Adrenal gland (tissue), 5 donors: ENCODE measurements at regions not wholly inside any gene's neighbourhood (a gene's known extent, or its start where the extent isn't known, plus 50 kb on each side); places are given as distances from the start of the nearest gene placed in this dataset.

ENCODE experiments used
- CTCF ChIP-seq, 6 experiments: fragments of 450-650 bp in 4 of 6; fragments of 200-600 bp in 2 of 6; sonication (generic) in 1 of 6; IDR thresholded peaks; 1 replicate in 5 of 6; 2 replicates in 1 of 6; pipeline versions ENCODE4 v1.5.1 to v1.8.0; 2016 to 2021; ENCODE audit warnings: antibody characterized with exemption in 6 of 6, mild to moderate bottlenecking in 2 of 6, moderate library complexity in 1 of 6
- POLR2A ChIP-seq, 2 donors: fragments of 450-650 bp; IDR thresholded peaks; one replicate each; pipeline ENCODE4 v1.6.1; 2017; ENCODE audit warnings: antibody characterized with exemption in 2 of 2, mild to moderate bottlenecking in 2 of 2, moderate library complexity in 1 of 2
- donor health status: DM: no; HTN: no; CAD: no.

- TF ChIP-seq CTCF (IDR thresholded peaks at IDR 0.05) (no peak), POLR2A (IDR thresholded peaks at IDR 0.05) (no peak)
These were observed 250.5 kb downstream of the DSC3 start for GRCh38 chr18:30792051-30792450.
